ENCODE measurements at regions not wholly inside any gene's neighbourhood (a gene's known extent, or its start where the extent isn't known, plus 50 kb on each side); places are given as distances from the start of the nearest gene placed in this dataset.

DNA sequence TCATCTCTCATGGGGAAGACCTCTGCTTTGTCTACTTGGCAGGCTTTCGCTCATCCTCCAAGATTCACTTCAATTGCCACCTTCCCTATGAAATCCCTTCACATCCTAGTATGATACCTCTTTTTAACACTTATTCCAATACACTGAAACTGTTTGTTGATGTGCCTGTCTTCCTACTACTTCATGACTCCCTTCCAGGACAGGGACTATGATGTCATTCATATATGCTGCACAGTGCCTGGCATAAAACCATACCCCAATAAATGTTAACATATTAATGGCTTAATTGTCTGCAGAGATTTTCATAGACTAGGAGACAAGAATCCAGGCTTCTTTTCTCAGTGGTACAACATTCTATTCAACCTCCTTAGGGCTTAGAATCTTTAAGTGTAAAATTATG is 215.5 kb downstream of the ZNF608 start:
- TF ChIP-seq CTCF (conservative IDR thresholded peaks at IDR 0.05; ENCODE audit: low read length) (no peak), EZH2phosphoT487 (IDR thresholded peaks at IDR 0.05; ENCODE audit: borderline replicate concordance, low read depth, low read length) (no peak)
- no peaks in the 10 kb centered on the region for H3K79me2 ChIP-seq (ENCODE audit: insufficient read depth, low read depth, low read length)
- no peaks in the 10 kb centered on the region for H3K9me2 ChIP-seq (ENCODE audit: insufficient read depth, low read length)
- no peaks in the 10 kb centered on the region for H4K20me1 ChIP-seq (ENCODE audit: insufficient read depth, low read length)
- H3K4me3 ChIP-seq (ENCODE audit: low read depth, low read length, poor library complexity, severe bottlenecking), result no peak overlapping the region
- no TSS peak for BruUV-seq (replicated peaks)
- POLR2A ChIA-PET, result interaction anchor here (0.6 to 1.1 kb wide), 3 partner anchors 10 to 402 kb away, joined by 3 read pairs; no protein-coding TSS in a partner anchor
- H2AFZ ChIP-seq (ENCODE audit: low read length), result no peak overlapping the region
- CTCF ChIA-PET (ENCODE audit: unreplicated experiment), result no interaction called here
- no peak for DNase-seq (ENCODE audit: low spot score)
- H3K4me2 ChIP-seq (ENCODE audit: low read length), result no peak overlapping the region
- intact Hi-C loops (cut with micrococcal nuclease; ENCODE audit: unreplicated experiment), result no loop called here
- no peaks in the 10 kb centered on the region for H3K9me3 ChIP-seq (ENCODE audit: low read length)
- no peak overlapping the region for H3K27ac ChIP-seq (ENCODE audit: low read depth, low read length, poor library complexity, severe bottlenecking)
- no peaks in the 10 kb centered on the region for H3K4me1 ChIP-seq (ENCODE audit: insufficient read depth, low read length, poor library complexity, severe bottlenecking)
- H3K36me3 ChIP-seq (ENCODE audit: insufficient read depth, low read length), result no peaks in the 10 kb centered on the region

- no peak for DNase-seq (ENCODE audit: low spot score)
- BruUV-seq (replicated peaks), result no TSS peak
- Histone ChIP-seq H3K79me2 (ENCODE audit: insufficient read depth, low read depth, low read length) (no peaks in the 10 kb centered on the region), H3K4me1 (ENCODE audit: insufficient read depth, low read length, poor library complexity, severe bottlenecking) (peaks cover 16% of the 10 kb centered on the region), H3K9me2 (ENCODE audit: insufficient read depth, low read length) (no peaks in the 10 kb centered on the region), H3K4me2 (ENCODE audit: low read length) (no peak overlapping the region), H3K9me3 (ENCODE audit: low read length) (no peaks in the 10 kb centered on the region), H3K36me3 (ENCODE audit: insufficient read depth, low read length) (no peaks in the 10 kb centered on the region), H4K20me1 (ENCODE audit: insufficient read depth, low read length) (no peaks in the 10 kb centered on the region), H3K27ac (ENCODE audit: low read depth, low read length, poor library complexity, severe bottlenecking) (no peak overlapping the region), H3K4me3 (ENCODE audit: low read depth, low read length, poor library complexity, severe bottlenecking) (no peak overlapping the region), H2AFZ (ENCODE audit: low read length) (no peak overlapping the region)
- ChIA-PET POLR2A (interaction anchor here (0.6 kb wide), 1 partner anchor 265 kb away, joined by 5 read pairs; no protein-coding TSS in a partner anchor), CTCF (ENCODE audit: unreplicated experiment) (no interaction called here)
- intact Hi-C loops (cut with micrococcal nuclease; ENCODE audit: unreplicated experiment), result loop anchor here (10.0 kb wide), 1 partner anchor 476 kb away; no protein-coding TSS in a partner anchor
- TF ChIP-seq CTCF (conservative IDR thresholded peaks at IDR 0.05; ENCODE audit: low read length) (no peak), EZH2phosphoT487 (IDR thresholded peaks at IDR 0.05; ENCODE audit: borderline replicate concordance, low read depth, low read length) (no peak)
Observed at GRCh38 chr5:124528838-124529237, 217.6 kb downstream of the ZNF608 start.

DNA sequence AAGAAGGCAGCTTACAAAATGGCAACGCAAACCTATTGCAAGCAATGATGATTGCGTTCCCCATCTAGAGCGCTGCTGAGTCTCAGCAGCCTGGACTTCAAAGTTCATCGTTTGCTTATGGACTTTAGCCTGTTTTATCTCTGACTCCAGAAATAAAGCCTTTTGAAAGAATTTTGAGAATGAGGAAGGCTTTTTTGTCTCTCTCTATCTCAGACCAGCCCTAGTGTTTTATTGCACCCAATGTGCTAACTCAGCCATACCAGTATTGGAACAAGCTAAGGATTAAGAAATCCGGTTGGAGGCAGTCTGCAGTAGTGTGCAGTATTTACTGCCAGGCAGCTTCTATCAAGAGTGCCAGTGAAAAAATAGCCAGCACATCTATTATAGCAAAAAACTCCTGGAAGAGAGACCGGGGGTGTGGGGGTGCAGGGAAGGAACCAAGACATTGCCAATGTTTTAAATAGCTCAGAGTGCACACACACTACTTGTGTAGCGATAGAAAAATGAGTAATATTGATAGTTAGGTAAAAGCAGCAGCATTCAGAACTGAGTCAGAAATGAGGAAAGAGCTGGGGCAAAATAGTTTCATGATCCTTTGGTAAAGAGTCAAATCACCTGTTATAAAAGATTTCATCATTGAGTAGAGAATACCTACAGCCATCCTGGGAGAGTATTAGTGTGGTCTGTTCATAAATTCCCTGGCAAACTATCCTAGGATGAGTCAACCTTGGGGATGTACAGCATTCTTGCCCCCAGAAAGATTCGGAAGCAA is 219.0 kb downstream of the ZNF608 start:
- Histone ChIP-seq H3K79me2 (ENCODE audit: insufficient read depth, low read depth, low read length) (no peaks in the 10 kb centered on the region), H3K4me2 (ENCODE audit: low read length) (no peak overlapping the region)

More for the DNA sequence above, 219.0 kb downstream of the ZNF608 start:
- no TSS peak for BruUV-seq (replicated peaks)
- DNase-seq (ENCODE audit: low spot score), result no peak
- H3K36me3 ChIP-seq (ENCODE audit: insufficient read depth, low read length), result no peaks in the 10 kb centered on the region
- ChIA-PET CTCF (ENCODE audit: unreplicated experiment) (no interaction called here), POLR2A (interaction anchor here (0.5 to 1.0 kb wide), 3 partner anchors 17 to 1732 kb away, joined by 3 read pairs; no protein-coding TSS in a partner anchor)
- TF ChIP-seq CTCF (conservative IDR thresholded peaks at IDR 0.05; ENCODE audit: low read length) (no peak), EZH2phosphoT487 (IDR thresholded peaks at IDR 0.05; ENCODE audit: borderline replicate concordance, low read depth, low read length) (no peak)
- intact Hi-C loops (cut with micrococcal nuclease; ENCODE audit: unreplicated experiment), result loop anchor here (10.0 kb wide), 1 partner anchor 477 kb away; no protein-coding TSS in a partner anchor
- H3K4me1 ChIP-seq (ENCODE audit: insufficient read depth, low read length, poor library complexity, severe bottlenecking), result peaks cover 19% of the 10 kb centered on the region
- H3K9me3 ChIP-seq (ENCODE audit: low read length), result no peaks in the 10 kb centered on the region
- H4K20me1 ChIP-seq (ENCODE audit: insufficient read depth, low read length), result no peaks in the 10 kb centered on the region
- H3K4me3 ChIP-seq (ENCODE audit: low read depth, low read length, poor library complexity, severe bottlenecking), result no peak overlapping the region
- H2AFZ ChIP-seq (ENCODE audit: low read length), result no peak overlapping the region
- no peak overlapping the region for H3K27ac ChIP-seq (ENCODE audit: low read depth, low read length, poor library complexity, severe bottlenecking)
- H3K9me2 ChIP-seq (ENCODE audit: insufficient read depth, low read length), result no peaks in the 10 kb centered on the region
